DND-41 (cell line): ENCODE measurements at regions not wholly inside any gene's neighbourhood (a gene's known extent, or its start where the extent isn't known, plus 50 kb on each side); places are given as distances from the start of the nearest gene placed in this dataset.

Source experiments
- EZH2 ChIP-seq: IDR thresholded peaks from 3 replicates; pipeline ENCODE4 v1.6.1; 2012; ENCODE audit warnings: borderline replicate concordance, low read depth, mild to moderate bottlenecking, moderate library complexity, low read length, inconsistent platforms; ENCODE audit not compliant: severe bottlenecking
- TF ChIP-seq, protein P1 (sequence below): IDR thresholded peaks from 2 replicates; pipeline ENCODE4 v1.5.1; 2012; ENCODE audit warnings: borderline replicate concordance, low read length, moderate library complexity, mild to moderate bottlenecking; ENCODE audit not compliant: poor library complexity, severe bottlenecking; ENCODE audit errors: extremely low read depth

DNA sequence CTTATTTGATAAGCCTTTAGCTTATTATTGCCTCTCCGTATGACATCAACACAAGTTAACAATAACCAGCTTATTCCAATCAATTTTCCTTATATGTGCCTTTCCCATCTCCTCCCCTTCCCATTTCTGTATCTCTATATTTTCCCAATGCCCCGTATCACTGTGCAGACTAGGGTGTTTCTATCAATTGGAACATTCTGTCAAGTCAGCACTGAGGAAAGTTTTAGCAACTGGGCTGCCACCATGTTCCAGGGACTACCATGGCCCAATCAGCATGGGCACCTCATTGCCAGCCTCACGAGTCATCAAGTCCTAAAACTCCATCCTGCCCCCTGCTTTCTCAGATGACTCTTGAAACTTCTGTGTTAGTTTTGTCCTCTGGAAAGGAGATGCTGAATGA lies 973.1 kb upstream of the CNTN5 start:
- TF ChIP-seq EZH2, result no peak
- TF ChIP-seq, protein P1, sequence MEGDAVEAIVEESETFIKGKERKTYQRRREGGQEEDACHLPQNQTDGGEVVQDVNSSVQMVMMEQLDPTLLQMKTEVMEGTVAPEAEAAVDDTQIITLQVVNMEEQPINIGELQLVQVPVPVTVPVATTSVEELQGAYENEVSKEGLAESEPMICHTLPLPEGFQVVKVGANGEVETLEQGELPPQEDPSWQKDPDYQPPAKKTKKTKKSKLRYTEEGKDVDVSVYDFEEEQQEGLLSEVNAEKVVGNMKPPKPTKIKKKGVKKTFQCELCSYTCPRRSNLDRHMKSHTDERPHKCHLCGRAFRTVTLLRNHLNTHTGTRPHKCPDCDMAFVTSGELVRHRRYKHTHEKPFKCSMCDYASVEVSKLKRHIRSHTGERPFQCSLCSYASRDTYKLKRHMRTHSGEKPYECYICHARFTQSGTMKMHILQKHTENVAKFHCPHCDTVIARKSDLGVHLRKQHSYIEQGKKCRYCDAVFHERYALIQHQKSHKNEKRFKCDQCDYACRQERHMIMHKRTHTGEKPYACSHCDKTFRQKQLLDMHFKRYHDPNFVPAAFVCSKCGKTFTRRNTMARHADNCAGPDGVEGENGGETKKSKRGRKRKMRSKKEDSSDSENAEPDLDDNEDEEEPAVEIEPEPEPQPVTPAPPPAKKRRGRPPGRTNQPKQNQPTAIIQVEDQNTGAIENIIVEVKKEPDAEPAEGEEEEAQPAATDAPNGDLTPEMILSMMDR, result no peak
